HepG2 (cell line): ENCODE measurements at regions not wholly inside any gene's neighbourhood (a gene's known extent, or its start where the extent isn't known, plus 50 kb on each side); places are given as distances from the start of the nearest gene placed in this dataset.

ENCODE experiments used
- ATAC-seq: fragments of 200-7000 bp; cut with Tn5 transposase; 3 replicates; pipeline ENCODE4 v1.9.1; 2020; ENCODE audit warnings: mild to moderate bottlenecking, moderate library complexity
- BruUV-seq: library from RNA; stranded (reverse); fragments of 400-500 nt; replicated peaks from 2 replicates; lab custom pipeline; 2021; lab: Mats Ljungman, UMichigan
- CTCF ChIA-PET: fragments of 300-600 bp; formaldehyde crosslinking; extraction: SDS; loops from one replicate; lab custom pipeline; 2021; ENCODE audit warnings: low total read pairs, inconsistent platforms, low intra/inter-chr PET ratio; lab: Yijun Ruan, JAX
- POLR2A ChIA-PET: fragments of 350-600 bp; sonication (Branson Sonifier 250); formaldehyde crosslinking; loops from one replicate; lab custom pipeline; 2020; ENCODE audit warnings: antibody characterized with exemption, inconsistent platforms; lab: Yijun Ruan, JAX
- DNase-seq: peaks from one replicate; pipeline ENCODE4 v3.0.0-alpha.2; 2015; ENCODE audit warnings: low spot score
- FAIRE-seq: peaks from 3 replicates; lab custom pipeline; 2011; peaks lifted over from hg19 to GRCh38; lab: Jason Lieb, UNC
- H2AFZ ChIP-seq: one replicate; pipeline ENCODE4 v1.6.1; 2011; ENCODE audit warnings: low read length, inconsistent platforms
- H3K27ac ChIP-seq: fragments of 300-600 bp; 3 replicates; pipeline ENCODE4 v1.8.0; 2011; ENCODE audit warnings: mixed run types, mild to moderate bottlenecking, mixed read lengths, low read length, inconsistent platforms; ENCODE audit not compliant: insufficient read depth; ENCODE audit errors: extremely low read length
- H3K27me3 ChIP-seq, 2 experiments: fragments of 200-600 bp in 1 of 2; 2 replicates in 1 of 2; 3 replicates in 1 of 2; pipeline versions ENCODE4 v1.6.0 to v1.8.0; 2011; ENCODE audit warnings: low read length in 2 of 2, mild to moderate bottlenecking in 2 of 2, moderate library complexity in 2 of 2, inconsistent platforms in 1 of 2; ENCODE audit not compliant: insufficient read depth in 2 of 2, control insufficient read depth in 1 of 2
- H3K36me3 ChIP-seq, 2 experiments: fragments of 200-600 bp in 1 of 2; replicated peaks in 1 of 2; 2 replicates in 1 of 2; 3 replicates in 1 of 2; pipeline versions ENCODE4 v1.5.1 to v1.8.0; 2011; ENCODE audit warnings: low read length in 2 of 2, inconsistent platforms in 1 of 2; ENCODE audit not compliant: insufficient read depth in 2 of 2, control insufficient read depth in 1 of 2
- H3K4me1 ChIP-seq: 2 replicates; pipeline ENCODE4 v1.5.1; 2012; ENCODE audit warnings: low read length, inconsistent platforms; ENCODE audit not compliant: insufficient read depth
- H3K4me2 ChIP-seq: 2 replicates; pipeline ENCODE4 v1.6.0; 2011; ENCODE audit warnings: low read depth, low read length, inconsistent platforms
- H3K4me3 ChIP-seq, 3 experiments: fragments of 200-600 bp in 1 of 3; sonication (generic), shearing (Covaris generic) in 1 of 3; replicated peaks in 1 of 3; 2 replicates each; pipeline ENCODE4 v1.5.1; 2011 to 2016; ENCODE audit warnings: low read length in 3 of 3, inconsistent platforms in 2 of 3, low read depth in 2 of 3, mild to moderate bottlenecking in 2 of 3, control low read depth in 1 of 3, mixed read lengths in 1 of 3; ENCODE audit not compliant: insufficient read depth in 1 of 3
- H3K79me2 ChIP-seq: one replicate; pipeline ENCODE4 v1.6.1; 2011; ENCODE audit warnings: low read length, inconsistent platforms; ENCODE audit not compliant: insufficient read depth
- H3K9ac ChIP-seq: 2 replicates; pipeline ENCODE4 v1.6.0; 2011; ENCODE audit warnings: mild to moderate bottlenecking, low read depth, low read length, inconsistent platforms; ENCODE audit not compliant: insufficient read depth
- H3K9me3 ChIP-seq: 2 replicates; pipeline ENCODE4 v1.5.1; 2012; ENCODE audit warnings: mild to moderate bottlenecking, low read length
- H4K20me1 ChIP-seq: 2 replicates; pipeline ENCODE4 v1.6.0; 2011; ENCODE audit warnings: inconsistent platforms, mild to moderate bottlenecking, low read length, moderate library complexity; ENCODE audit not compliant: insufficient read depth
- MXI1 ChIP-seq: IDR thresholded peaks from 3 replicates; pipeline ENCODE4 v1.6.1; 2012; ENCODE audit warnings: low read depth, low read length, inconsistent platforms, borderline replicate concordance
- PAWR ChIP-seq: sonication (generic); formaldehyde crosslinking; IDR thresholded peaks from 2 replicates; pipeline ENCODE4 v1.4.0; 2020; ENCODE audit warnings: missing genetic modification reagents, mild to moderate bottlenecking, borderline replicate concordance
- POLR2G ChIP-seq: fragments of 200-400 bp; formaldehyde crosslinking; IDR thresholded peaks from 2 replicates; pipeline ENCODE4 v1.6.1; 2018; ENCODE audit warnings: mild to moderate bottlenecking, low read depth, low read length, moderate library complexity
- RFX5 ChIP-seq: IDR thresholded peaks from 2 replicates; pipeline ENCODE4 v1.6.1; 2011; ENCODE audit warnings: low read depth, low read length, improper control_type of control experiment
- ZNF263 ChIP-seq: sonication (generic); formaldehyde crosslinking; IDR thresholded peaks from 2 replicates; pipeline ENCODE4 v1.4.0; 2020; ENCODE audit warnings: missing genetic modification reagents
- ZNF33B ChIP-seq: sonication (generic); formaldehyde crosslinking; IDR thresholded peaks from 2 replicates; pipeline ENCODE4 v1.5.1; 2020; ENCODE audit warnings: mild to moderate bottlenecking, missing genetic modification reagents
- ZNF460 ChIP-seq: sonication (generic); formaldehyde crosslinking; IDR thresholded peaks from 2 replicates; pipeline ENCODE4 v1.5.1; 2020; ENCODE audit warnings: missing genetic modification reagents, mild to moderate bottlenecking, borderline replicate concordance
- ZNF549 ChIP-seq: sonication (generic); formaldehyde crosslinking; IDR thresholded peaks from 2 replicates; pipeline ENCODE4 v1.5.0; 2020; ENCODE audit warnings: missing genetic modification reagents
- ZSCAN31 ChIP-seq: sonication (generic); formaldehyde crosslinking; IDR thresholded peaks from 2 replicates; pipeline ENCODE4 v1.5.0; 2020; ENCODE audit warnings: low read depth, mild to moderate bottlenecking, missing genetic modification reagents
- WGBS: methylation state at CpG from one replicate; pipeline ENCODE4 v1.1.6; 2017; ENCODE audit warnings: low lambda C conversion rate; 5-methylcytosine and 5-hydroxymethylcytosine counted together
- in situ Hi-C: cut with HindIII; loops from 2 replicates; pipeline ENCODE4 v1.10.0; 2017; ENCODE audit warnings: low pct_unique_long_range_greater_than_20kb; ENCODE audit not compliant: extremely low pct_ligation_motif_present
- intact Hi-C: fragments of 100-400 bp; cut with micrococcal nuclease; formaldehyde crosslinking; loops from one replicate; pipeline ENCODE4 v1.10.0; 2022; ENCODE audit not compliant: unreplicated experiment
- TF ChIP-seq, protein P1 (sequence below): sonication (generic); formaldehyde crosslinking; conservative IDR thresholded peaks from 2 replicates; pipeline ENCODE4 v1.4.0; 2020; ENCODE audit warnings: missing genetic modification reagents
- TF ChIP-seq, protein P2 (sequence below): sonication (generic); formaldehyde crosslinking; IDR thresholded peaks from 2 replicates; pipeline ENCODE4 v1.9.0; 2022; ENCODE audit warnings: low read depth, missing genetic modification reagents

DNA sequence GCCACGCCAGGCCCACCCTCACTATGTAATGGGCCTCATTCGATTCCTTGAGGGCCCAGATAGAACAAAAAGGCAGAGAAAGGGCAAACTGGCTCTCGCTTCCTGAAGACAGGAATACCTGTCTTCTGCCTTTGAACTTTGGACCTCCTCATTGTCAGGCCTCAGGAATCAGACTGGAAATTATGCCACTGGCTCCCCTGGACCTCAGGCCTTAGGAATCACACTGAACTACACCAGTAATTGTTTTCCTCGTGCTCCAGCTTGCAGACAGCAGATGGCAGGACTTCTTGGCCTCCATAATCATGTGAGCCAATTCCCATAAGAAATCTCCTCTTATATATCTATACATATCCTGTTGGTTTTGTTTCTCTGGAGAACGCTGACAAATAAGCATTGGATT is 258.6 kb upstream of the KCNG1 start (continued):
- TF ChIP-seq MXI1 (no peak), PAWR (no peak), POLR2G (no peak), ZSCAN31 (CRISPR knock-in tag) (no peak)

DNA sequence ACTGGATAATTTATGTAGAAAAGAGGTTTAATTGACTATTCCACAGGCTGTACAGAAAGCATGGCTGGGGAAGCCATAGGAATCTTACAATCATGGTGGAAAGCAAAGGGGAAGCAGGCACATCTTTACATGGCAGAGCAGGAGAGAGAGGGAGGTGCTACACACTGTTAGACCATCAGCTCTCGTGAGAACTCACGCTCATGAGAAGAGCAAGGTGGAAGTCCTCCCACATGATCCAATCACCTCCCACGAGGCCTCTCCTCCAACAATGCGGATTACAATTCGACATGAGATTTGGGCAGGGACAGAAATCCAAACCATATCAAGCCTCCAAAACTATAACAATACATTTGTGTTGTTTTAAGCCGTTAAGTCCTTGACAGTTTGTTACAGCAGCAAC is 257.1 kb upstream of the KCNG1 start:
- no peak overlapping the region for H2AFZ ChIP-seq
- ChIA-PET CTCF (no interaction called here), POLR2A (no interaction called here)
- no peaks in the 10 kb centered on the region for H3K79me2 ChIP-seq
- no peak for DNase-seq
- peak; percentile 43 for FAIRE-seq
- no peaks in the 10 kb centered on the region for H3K9me3 ChIP-seq
- no peaks in the 10 kb centered on the region for H3K36me3 ChIP-seq
- no peak overlapping the region for H3K9ac ChIP-seq
- intact Hi-C loops (no loop called here), in situ Hi-C loops (no loop called here)
- H3K27ac ChIP-seq = no peak overlapping the region
- no peak overlapping the region for H3K4me3 ChIP-seq
- no TSS peak for BruUV-seq
- H4K20me1 ChIP-seq = no peaks in the 10 kb centered on the region
- no peak overlapping the region for H3K4me2 ChIP-seq
- 23% methylated on average over 6 of the region's 6 CpGs for WGBS
- H3K27me3 ChIP-seq = peaks cover 0 to 34% of the 10 kb centered on the region in 2 experiments; a peak in 3 of 5 replicates
- no peaks in the 10 kb centered on the region for H3K4me1 ChIP-seq
- TF ChIP-seq RFX5 (no peak), ZNF263 (0 out of 2 replicates have a peak, but pooled peaks have one; percentile 29)
- no peak for ATAC-seq

DNA sequence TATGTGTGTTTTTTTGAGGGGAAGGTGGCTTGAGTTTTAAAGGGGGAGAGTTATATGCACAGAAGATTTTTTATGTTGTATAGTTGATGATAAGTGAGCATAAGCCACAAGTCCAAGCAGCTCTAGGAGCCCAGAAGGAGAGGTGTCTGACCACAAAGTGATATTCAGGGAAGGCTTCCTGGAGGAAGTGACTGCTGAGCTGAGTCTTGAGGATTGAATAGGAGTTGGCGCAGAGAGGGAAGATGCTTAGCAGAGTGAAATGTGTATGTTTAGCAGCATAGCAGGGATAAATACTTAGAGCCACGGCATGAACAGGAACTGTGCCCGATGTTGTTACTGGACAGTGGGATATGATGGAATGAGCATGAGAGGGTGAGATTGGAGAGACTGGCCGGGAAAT is 255.1 kb upstream of the KCNG1 start:
- DNase-seq (no peak), FAIRE-seq (no peak), ATAC-seq (no peak)
- Histone ChIP-seq H3K4me1 (no peaks in the 10 kb centered on the region), H3K4me2 (no peak overlapping the region), H3K9me3 (no peaks in the 10 kb centered on the region), H2AFZ (no peak overlapping the region), H3K9ac (no peak overlapping the region), H3K27ac (no peak overlapping the region), H3K79me2 (no peaks in the 10 kb centered on the region), H3K27me3 (peaks cover 0 to 33% of the 10 kb centered on the region in 2 experiments; a peak in 3 of 5 replicates), H3K4me3 (no peak overlapping the region), H4K20me1 (no peaks in the 10 kb centered on the region), H3K36me3 (no peaks in the 10 kb centered on the region)
- no TSS peak for BruUV-seq
- ChIA-PET CTCF (no interaction called here), POLR2A (no interaction called here)
- 42% methylated on average over 4 of the region's 4 CpGs for WGBS
- in situ Hi-C loops (no loop called here), intact Hi-C loops (no loop called here)
- no peak for TF ChIP-seq ZNF460
- no peak for TF ChIP-seq ZNF549 (CRISPR knock-in tag)
- TF ChIP-seq, protein P1, sequence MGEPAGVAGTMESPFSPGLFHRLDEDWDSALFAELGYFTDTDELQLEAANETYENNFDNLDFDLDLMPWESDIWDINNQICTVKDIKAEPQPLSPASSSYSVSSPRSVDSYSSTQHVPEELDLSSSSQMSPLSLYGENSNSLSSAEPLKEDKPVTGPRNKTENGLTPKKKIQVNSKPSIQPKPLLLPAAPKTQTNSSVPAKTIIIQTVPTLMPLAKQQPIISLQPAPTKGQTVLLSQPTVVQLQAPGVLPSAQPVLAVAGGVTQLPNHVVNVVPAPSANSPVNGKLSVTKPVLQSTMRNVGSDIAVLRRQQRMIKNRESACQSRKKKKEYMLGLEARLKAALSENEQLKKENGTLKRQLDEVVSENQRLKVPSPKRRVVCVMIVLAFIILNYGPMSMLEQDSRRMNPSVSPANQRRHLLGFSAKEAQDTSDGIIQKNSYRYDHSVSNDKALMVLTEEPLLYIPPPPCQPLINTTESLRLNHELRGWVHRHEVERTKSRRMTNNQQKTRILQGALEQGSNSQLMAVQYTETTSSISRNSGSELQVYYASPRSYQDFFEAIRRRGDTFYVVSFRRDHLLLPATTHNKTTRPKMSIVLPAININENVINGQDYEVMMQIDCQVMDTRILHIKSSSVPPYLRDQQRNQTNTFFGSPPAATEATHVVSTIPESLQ (CRISPR knock-in tag) = no peak
- TF ChIP-seq ZNF33B (CRISPR knock-in tag) = no peak
- TF ChIP-seq, protein P2, sequence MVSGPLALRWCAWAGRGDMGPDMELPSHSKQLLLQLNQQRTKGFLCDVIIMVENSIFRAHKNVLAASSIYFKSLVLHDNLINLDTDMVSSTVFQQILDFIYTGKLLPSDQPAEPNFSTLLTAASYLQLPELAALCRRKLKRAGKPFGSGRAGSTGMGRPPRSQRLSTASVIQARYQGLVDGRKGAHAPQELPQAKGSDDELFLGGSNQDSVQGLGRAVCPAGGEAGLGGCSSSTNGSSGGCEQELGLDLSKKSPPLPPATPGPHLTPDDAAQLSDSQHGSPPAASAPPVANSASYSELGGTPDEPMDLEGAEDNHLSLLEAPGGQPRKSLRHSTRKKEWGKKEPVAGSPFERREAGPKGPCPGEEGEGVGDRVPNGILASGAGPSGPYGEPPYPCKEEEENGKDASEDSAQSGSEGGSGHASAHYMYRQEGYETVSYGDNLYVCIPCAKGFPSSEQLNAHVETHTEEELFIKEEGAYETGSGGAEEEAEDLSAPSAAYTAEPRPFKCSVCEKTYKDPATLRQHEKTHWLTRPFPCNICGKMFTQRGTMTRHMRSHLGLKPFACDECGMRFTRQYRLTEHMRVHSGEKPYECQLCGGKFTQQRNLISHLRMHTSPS (CRISPR knock-in tag) = no peak
